WTC11 (cell line): ENCODE measurements at regions not wholly inside any gene's neighbourhood (a gene's known extent, or its start where the extent isn't known, plus 50 kb on each side); places are given as distances from the start of the nearest gene placed in this dataset.

Source experiments
- CREB1 ChIP-seq: sonication (generic); formaldehyde crosslinking; IDR thresholded peaks from 2 replicates; pipeline ENCODE4 v1.8.0; 2023; ENCODE audit warnings: mild to moderate bottlenecking, missing genetic modification reagents
- CTCF ChIP-seq: fragments of 200-600 bp; IDR thresholded peaks from 2 replicates; pipeline ENCODE4 v1.8.0; 2022; ENCODE audit warnings: antibody characterized with exemption
- JAZF1 ChIP-seq: fragments of 250-450 bp; sonication (Bioruptor Pico); IDR thresholded peaks from 2 replicates; pipeline ENCODE4 v1.9.0; 2021; ENCODE audit warnings: moderate library complexity, mild to moderate bottlenecking, inconsistent platforms
- KAT7 ChIP-seq: sonication (generic); formaldehyde crosslinking; IDR thresholded peaks from 2 replicates; pipeline ENCODE4 v1.8.1; 2023; ENCODE audit warnings: missing genetic modification reagents, mild to moderate bottlenecking, borderline replicate concordance
- MYBL2 ChIP-seq: sonication (generic); formaldehyde crosslinking; IDR thresholded peaks from 2 replicates; pipeline ENCODE4 v1.8.1; 2023; ENCODE audit warnings: mild to moderate bottlenecking, moderate library complexity, missing genetic modification reagents
- NFYB ChIP-seq: sonication (generic); formaldehyde crosslinking; conservative IDR thresholded peaks from 2 replicates; pipeline ENCODE4 v1.8.0; 2022; ENCODE audit warnings: low read depth, missing genetic modification reagents
- USF2 ChIP-seq: sonication (generic); formaldehyde crosslinking; IDR thresholded peaks from 2 replicates; pipeline ENCODE4 v1.8.1; 2023; ENCODE audit warnings: mild to moderate bottlenecking, missing genetic modification reagents, moderate library complexity
- ZNF281 ChIP-seq: sonication (generic); formaldehyde crosslinking; IDR thresholded peaks from 2 replicates; pipeline ENCODE4 v1.8.0; 2023; ENCODE audit warnings: mild to moderate bottlenecking, missing genetic modification reagents

- TF ChIP-seq MYBL2 (CRISPR knock-in tag) (no peak), CTCF (no peak), CREB1 (no peak), KAT7 (CRISPR knock-in tag) (no peak), JAZF1 (CRISPR knock-in tag) (no peak), NFYB (no peak), ZNF281 (no peak), USF2 (CRISPR knock-in tag) (no peak)
Observed at GRCh38 chr13:80946008-80946802, 605.3 kb upstream of the SPRY2 start.
